SKM-1 (cell line): ENCODE measurements at regions not wholly inside any gene's neighbourhood (a gene's known extent, or its start where the extent isn't known, plus 50 kb on each side); places are given as distances from the start of the nearest gene placed in this dataset.
A peak's percentile ranks its signal among the peaks of the same experiment; 100 is the strongest.
"Not testable (repeated sequence)": the region's sequence is repeated elsewhere in the genome, so short reads cannot be mapped to it uniquely, and the experiment has no call there.

ENCODE experiments used
- DNase-seq: peaks from one replicate; lab custom pipeline; 2025; ENCODE audit not compliant: unreplicated experiment; lab: John Stamatoyannopoulos, UW

- no peak for DNase-seq
Measured at GRCh38 chr18:22503803-22504202, 86.1 kb upstream of the CTAGE1 start.

- no peak for DNase-seq
Measured at GRCh38 chr18:22504251-22505030, 86.7 kb upstream of the CTAGE1 start.

GRCh38 chr18:22505141-22505591 is 87.5 kb upstream of the CTAGE1 start:
- DNase-seq = no peak

DNA sequence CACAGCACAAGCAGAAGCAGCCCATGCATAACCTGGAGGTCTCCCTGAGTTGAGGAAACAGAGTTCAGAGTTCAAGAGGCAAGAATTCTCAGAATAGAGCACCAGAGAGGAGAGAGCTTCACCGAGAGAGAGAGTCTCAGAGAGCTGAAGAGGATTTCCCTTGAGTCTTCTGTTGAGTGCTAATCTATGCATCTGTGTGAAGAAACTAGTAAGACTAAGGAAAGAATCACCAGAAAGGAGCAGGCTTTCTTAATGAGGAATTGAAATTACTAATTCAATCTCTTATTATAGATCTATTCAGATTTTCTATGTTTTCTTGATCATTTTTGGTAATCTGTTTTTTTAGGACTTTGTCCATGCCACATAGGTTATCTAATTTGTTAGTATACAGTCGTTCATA is 89.3 kb upstream of the CTAGE1 start:
- DNase-seq = no peak

- DNase-seq = no peak
Measured at GRCh38 chr18:22509423-22509822, 91.7 kb upstream of the CTAGE1 start.

- DNase-seq = no peak
Measured at GRCh38 chr18:22510697-22511096, 93.0 kb upstream of the CTAGE1 start.

DNA sequence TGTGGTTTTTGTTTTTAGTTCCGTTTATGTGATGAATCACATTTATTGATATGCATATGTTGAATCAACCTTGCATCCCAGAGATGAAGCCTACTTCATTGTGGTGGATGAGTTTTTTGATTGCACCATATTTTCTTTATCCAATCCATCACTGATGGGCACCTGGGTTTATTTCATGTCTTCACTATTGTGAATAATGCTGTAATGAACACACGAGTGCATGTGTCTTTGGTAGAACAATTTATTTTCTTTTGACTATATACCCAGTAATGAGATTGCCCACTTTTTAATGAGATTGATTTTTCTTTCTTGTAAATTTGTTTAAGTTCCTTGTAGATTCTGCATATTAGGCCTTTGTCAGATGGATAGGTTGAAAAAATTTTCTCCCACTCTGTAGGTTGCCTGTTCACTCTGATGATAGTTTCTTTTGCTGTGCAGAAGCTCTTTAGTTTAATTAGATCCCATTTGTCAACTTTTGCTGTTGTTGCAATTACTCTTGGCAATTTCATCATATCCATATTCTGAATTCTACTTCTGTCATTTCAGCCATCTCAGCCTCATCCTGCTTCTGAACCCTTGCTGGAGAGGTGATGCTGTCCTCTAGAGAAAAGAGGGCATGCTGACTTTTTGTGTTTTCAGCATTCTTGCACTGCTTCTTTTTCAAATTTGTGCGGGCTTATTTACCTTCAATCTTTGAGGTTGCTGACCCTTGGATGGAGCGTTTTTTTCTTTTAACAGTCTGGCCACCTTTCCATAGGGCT is 96.2 kb upstream of the CTAGE1 start:
- no peak for DNase-seq

GRCh38 chr18:22514655-22515054 is 96.9 kb upstream of the CTAGE1 start:
- no peak for DNase-seq

GRCh38 chr18:22515250-22515649 is 97.5 kb upstream of the CTAGE1 start:
- no peak for DNase-seq

- DNase-seq = no peak
Measured at GRCh38 chr18:22517356-22517755, 99.6 kb upstream of the CTAGE1 start.

GRCh38 chr18:22521026-22521707 is 103.5 kb upstream of the CTAGE1 start:
- DNase-seq = peak; percentile 77

DNA sequence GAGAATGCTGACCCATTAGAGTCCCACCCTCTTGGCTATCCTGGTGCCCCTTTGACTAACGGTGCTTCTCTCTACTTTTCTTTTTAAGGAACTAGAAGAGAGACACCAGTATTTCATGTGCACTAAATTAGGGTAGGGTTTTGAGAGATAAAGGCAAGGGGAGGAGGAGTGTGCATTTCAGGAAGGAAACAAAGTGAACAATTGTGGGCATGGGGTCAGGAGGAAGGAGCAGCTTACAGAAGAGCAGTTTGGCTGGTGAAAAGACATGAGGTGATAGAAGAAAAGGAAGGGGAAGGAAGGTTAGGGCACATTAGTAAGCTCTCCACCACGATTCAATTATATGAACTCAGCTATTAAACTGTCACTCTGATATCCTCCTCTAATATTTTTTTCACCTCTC is 105.8 kb upstream of the CTAGE1 start:
- peak; percentile 95 for DNase-seq

- DNase-seq = no peak
Measured at GRCh38 chr18:22524783-22525182, 107.1 kb upstream of the CTAGE1 start.

- no peak for DNase-seq
Measured at GRCh38 chr18:22525313-22525712, 107.6 kb upstream of the CTAGE1 start.

DNA sequence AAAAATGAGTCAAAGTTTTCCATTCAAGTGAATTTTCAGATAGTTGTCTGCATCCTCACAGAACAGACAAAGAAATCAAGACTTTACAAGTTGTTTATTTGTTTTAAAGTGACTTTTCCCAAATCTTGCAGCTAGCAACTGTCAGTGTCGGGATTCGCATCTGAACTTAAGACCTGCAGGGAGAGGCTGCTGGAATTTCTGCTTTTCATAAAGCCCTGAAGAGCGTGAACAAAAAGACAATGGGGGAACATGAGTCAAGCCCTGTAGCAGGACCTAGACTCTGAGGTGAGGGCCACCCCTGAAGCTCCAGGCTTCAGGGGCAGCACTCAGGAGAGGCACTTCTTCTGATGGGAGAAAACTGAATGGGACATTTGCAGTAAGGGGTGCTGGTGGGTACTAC is 108.2 kb upstream of the CTAGE1 start:
- no peak for DNase-seq

DNA sequence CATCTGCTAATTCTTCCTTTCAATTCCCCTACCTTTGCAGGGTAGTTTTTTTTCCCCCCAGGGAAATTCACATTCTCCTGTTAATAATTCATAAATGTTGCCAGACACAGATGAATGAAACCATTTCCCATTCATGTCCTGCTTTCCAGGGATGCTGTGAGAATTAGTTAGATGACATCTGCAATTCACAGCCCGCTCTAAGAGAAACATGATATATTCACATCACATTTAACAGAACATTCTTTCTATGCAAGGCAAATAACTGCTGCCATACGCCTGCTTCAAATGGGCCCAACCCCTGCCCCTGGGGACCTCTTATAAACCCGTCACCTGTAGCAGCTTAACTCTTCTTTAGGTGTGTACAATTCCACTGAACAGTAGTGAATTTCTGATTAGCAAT is 110.6 kb upstream of the CTAGE1 start:
- no peak for DNase-seq

GRCh38 chr18:22534706-22535105 is 117.0 kb upstream of the CTAGE1 start:
- DNase-seq = not testable (repeated sequence)

DNA sequence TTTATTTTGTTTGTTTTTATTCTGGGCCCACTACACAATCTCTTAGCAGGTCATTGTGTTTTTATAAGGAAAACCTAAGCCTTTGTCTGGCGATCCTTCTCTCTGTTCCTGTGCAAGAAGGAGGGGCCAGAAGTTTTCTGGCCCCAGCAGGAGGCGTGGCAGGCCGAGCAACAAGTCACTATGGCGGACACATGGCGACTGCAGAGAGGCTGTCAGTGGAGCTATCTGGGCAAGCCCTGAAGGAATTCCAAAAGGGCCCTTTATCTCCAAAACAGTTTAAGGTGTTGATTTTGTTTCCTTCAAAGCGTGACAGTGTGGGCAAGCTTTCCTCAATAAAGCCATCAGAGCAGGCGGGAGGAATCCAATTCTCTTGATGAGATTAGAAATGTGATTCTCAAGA is 118.8 kb upstream of the CTAGE1 start:
- no peak for DNase-seq

DNA sequence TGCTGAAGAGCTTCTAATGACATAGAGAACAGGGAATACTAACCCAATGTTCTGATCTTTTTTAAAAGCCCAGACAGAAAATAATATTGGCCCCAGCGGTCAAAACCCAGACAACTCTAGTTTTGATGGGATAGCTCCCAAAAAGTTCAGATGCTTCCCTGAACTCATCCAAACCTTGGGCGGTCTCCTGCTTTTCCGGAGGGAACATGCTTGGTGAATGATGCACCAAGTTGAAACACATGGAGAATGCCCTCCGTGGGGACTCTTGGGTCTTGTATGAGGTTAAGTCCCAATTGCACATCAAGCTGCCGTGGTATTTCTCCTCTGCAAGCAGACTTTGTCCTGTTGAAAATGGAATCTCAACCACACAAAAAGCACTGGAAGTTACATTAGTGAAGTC is 120.7 kb upstream of the CTAGE1 start:
- DNase-seq = no peak

GRCh38 chr18:22539051-22539765 is 121.5 kb upstream of the CTAGE1 start:
- DNase-seq = no peak

DNA sequence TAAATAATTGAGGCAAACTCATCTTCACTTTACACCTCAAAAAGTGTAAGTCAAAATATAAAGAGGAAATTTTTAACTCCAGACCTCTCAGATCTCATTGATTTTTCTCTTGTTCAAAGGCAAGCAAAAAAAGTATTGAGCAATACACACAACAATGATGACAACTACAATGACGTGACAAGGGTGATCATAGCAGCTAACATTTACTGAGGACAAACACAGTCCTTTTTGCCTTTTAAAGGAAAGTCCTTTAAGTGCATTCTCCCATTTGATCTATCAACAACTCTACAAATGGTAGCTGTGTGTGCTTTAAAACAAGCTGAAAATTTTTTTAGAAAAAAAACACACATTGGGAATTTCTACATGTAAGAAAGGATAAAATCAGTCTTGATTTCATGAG is 123.5 kb upstream of the CTAGE1 start:
- DNase-seq = no peak
